H1 (cell line): ENCODE measurements at regions not wholly inside any gene's neighbourhood (a gene's known extent, or its start where the extent isn't known, plus 50 kb on each side); places are given as distances from the start of the nearest gene placed in this dataset.

Experiments
- GTF2F1 ChIP-seq: IDR thresholded peaks from 2 replicates; pipeline ENCODE4 v1.6.1; 2012; ENCODE audit warnings: low read depth, low read length, improper control_type of control experiment, borderline replicate concordance
- KDM4A ChIP-seq: IDR thresholded peaks from one replicate; pipeline ENCODE4 v1.7.1; 2012; ENCODE audit warnings: low read depth, mild to moderate bottlenecking, moderate library complexity, low read length, inconsistent platforms; ENCODE audit not compliant: severe bottlenecking
- KDM5A ChIP-seq: fragments of 200-600 bp; IDR thresholded peaks from 2 replicates; pipeline ENCODE4 v1.7.1; 2012; ENCODE audit warnings: mild to moderate bottlenecking, low read length, inconsistent platforms, mixed read lengths
- SIRT6 ChIP-seq: IDR thresholded peaks from one replicate; pipeline ENCODE4 v1.7.1; 2012; ENCODE audit warnings: low read length, inconsistent platforms
- SRF ChIP-seq: IDR thresholded peaks from 2 replicates; pipeline ENCODE4 v1.6.1; 2011; ENCODE audit warnings: mild to moderate bottlenecking, low read depth, low read length, moderate library complexity
- TF ChIP-seq, protein P1 (sequence below): IDR thresholded peaks from 2 replicates; pipeline ENCODE4 v1.6.1; 2011; ENCODE audit warnings: low read length, improper control_type of control experiment
- TF ChIP-seq, protein P2 (sequence below): IDR thresholded peaks from 2 replicates; pipeline ENCODE4 v1.6.1; 2012; ENCODE audit warnings: inconsistent platforms

DNA sequence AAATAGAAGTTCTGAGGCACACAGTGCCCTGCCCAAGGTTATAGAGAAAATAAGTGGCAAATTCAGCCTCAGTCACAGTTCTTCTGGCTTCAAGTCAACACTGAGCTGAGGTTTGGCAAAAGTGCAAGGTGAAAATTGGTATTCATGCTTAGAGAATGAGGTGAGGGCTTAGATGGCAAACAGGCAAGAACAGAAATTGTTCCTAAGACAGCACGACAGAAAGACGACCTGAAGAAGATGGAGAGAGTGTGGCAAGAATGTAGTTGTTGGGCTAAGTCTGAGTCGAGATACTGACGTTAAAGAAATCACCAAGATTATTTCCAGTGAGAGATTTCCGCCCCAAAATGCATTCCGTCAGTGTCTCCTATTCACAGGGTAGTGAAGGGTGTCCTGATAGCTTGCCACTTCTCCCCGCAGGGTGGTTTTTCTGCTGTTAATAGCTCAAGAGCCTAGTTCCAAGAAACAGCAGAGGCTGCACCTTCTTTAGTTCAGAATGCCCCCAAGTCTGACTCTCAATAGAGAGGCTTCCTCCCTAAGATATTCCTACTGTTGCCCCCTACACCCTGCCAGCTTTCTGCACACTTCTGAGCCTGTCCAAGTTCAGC, 260.8 kb upstream of the AMIGO2 start (continued):
- TF ChIP-seq SRF (no peak), KDM5A (no peak), SIRT6 (no peak), GTF2F1 (no peak), KDM4A (no peak)
- TF ChIP-seq, protein P1, sequence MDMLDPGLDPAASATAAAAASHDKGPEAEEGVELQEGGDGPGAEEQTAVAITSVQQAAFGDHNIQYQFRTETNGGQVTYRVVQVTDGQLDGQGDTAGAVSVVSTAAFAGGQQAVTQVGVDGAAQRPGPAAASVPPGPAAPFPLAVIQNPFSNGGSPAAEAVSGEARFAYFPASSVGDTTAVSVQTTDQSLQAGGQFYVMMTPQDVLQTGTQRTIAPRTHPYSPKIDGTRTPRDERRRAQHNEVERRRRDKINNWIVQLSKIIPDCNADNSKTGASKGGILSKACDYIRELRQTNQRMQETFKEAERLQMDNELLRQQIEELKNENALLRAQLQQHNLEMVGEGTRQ, result no peak
- TF ChIP-seq, protein P2, sequence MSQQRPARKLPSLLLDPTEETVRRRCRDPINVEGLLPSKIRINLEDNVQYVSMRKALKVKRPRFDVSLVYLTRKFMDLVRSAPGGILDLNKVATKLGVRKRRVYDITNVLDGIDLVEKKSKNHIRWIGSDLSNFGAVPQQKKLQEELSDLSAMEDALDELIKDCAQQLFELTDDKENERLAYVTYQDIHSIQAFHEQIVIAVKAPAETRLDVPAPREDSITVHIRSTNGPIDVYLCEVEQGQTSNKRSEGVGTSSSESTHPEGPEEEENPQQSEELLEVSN, result no peak
